ENCODE measurements at regions not wholly inside any gene's neighbourhood (a gene's known extent, or its start where the extent isn't known, plus 50 kb on each side); places are given as distances from the start of the nearest gene placed in this dataset.

GRCh38 chr10:10630281-10630680 is 387.4 kb upstream of the CELF2 start:
- Histone ChIP-seq H3K27me3 (ENCODE audit: control insufficient read depth in 1 of 2, insufficient read depth in 2 of 2, low read length in 2 of 2) (peaks cover 0 to 4% of the 10 kb centered on the region in 2 experiments), H3K27ac (ENCODE audit: low read depth in 1 of 2, low read length in 2 of 2) (no peak overlapping the region), H3K4me1 (ENCODE audit: insufficient read depth, low read length) (no peaks in the 10 kb centered on the region), H3K9me3 (ENCODE audit: control insufficient read depth in 1 of 2, insufficient read depth in 1 of 2, low read length in 2 of 2) (no peaks in the 10 kb centered on the region), H3K4me3 (ENCODE audit: low read length) (no peak overlapping the region), H3K36me3 (ENCODE audit: insufficient read depth, low read length) (no peaks in the 10 kb centered on the region)
- ChIA-PET POLR2A (no interaction called here), CTCF (no interaction called here)
- Mint-ChIP-seq H3K27ac (no peak overlapping the region), H3K9me3 (no peaks in the 10 kb centered on the region), H3K4me1 (ENCODE audit: low read depth) (no peaks in the 10 kb centered on the region), H3K4me3 (no peak overlapping the region), H3K36me3 (ENCODE audit: low read depth) (no peaks in the 10 kb centered on the region), H3K27me3 (peaks cover 27% of the 10 kb centered on the region)
- no peak for TF ChIP-seq CTCF (IDR thresholded peaks at IDR 0.05)
- DNase-seq (no peak), ATAC-seq (ENCODE audit: poor library complexity) (no peak)
- intact Hi-C loops (cut with DNase I, micrococcal nuclease) = no loop called here

GRCh38 chr10:10630782-10631181 is 386.9 kb upstream of the CELF2 start:
- Histone ChIP-seq H3K27me3 (ENCODE audit: control insufficient read depth in 1 of 2, insufficient read depth in 2 of 2, low read length in 2 of 2) (peaks cover 0 to 4% of the 10 kb centered on the region in 2 experiments), H3K9me3 (ENCODE audit: control insufficient read depth in 1 of 2, insufficient read depth in 1 of 2, low read length in 2 of 2) (no peaks in the 10 kb centered on the region), H3K4me3 (ENCODE audit: low read length) (no peak overlapping the region), H3K36me3 (ENCODE audit: insufficient read depth, low read length) (no peaks in the 10 kb centered on the region), H3K4me1 (ENCODE audit: insufficient read depth, low read length) (no peaks in the 10 kb centered on the region), H3K27ac (ENCODE audit: low read depth in 1 of 2, low read length in 2 of 2) (no peak overlapping the region)
- intact Hi-C loops (cut with DNase I, micrococcal nuclease) = no loop called here
- no peak for ATAC-seq (ENCODE audit: poor library complexity)
- Mint-ChIP-seq H3K27me3 (peaks cover 27% of the 10 kb centered on the region), H3K36me3 (ENCODE audit: low read depth) (no peaks in the 10 kb centered on the region), H3K4me3 (no peak overlapping the region), H3K9me3 (no peaks in the 10 kb centered on the region), H3K27ac (no peak overlapping the region), H3K4me1 (ENCODE audit: low read depth) (no peaks in the 10 kb centered on the region)
- TF ChIP-seq CTCF (IDR thresholded peaks at IDR 0.05) = no peak
- ChIA-PET POLR2A (no interaction called here), CTCF (no interaction called here)
- no peak for DNase-seq

DNA sequence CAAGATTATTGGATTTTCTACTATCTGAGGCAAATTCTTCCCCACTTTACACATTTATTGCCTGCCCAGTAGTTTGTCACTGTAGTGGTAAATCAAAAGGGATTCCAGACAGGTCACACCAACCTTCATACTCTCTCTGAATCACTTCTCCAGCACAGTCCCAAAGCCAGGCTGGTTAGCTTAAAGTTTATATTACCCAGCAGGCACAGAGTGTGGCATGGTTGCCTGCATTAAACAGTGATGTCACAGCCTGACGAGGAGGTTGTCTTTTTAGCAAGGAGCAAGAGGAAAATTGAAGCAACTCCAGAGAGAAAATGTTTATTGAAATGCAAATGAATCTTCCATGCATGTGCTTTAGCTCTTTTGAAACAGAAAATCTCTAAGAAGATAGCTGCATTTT is 375.5 kb upstream of the CELF2 start:
- no peak overlapping the region for H3K4me3 ChIP-seq (ENCODE audit: low read length)
- no peak for TF ChIP-seq CTCF (IDR thresholded peaks at IDR 0.05)
- H3K27ac ChIP-seq (ENCODE audit: low read depth in 1 of 2, low read length in 2 of 2) = no peak overlapping the region
- peaks cover 28% of the 10 kb centered on the region for H3K27me3 Mint-ChIP-seq
- peaks cover 0 to 3% of the 10 kb centered on the region in 2 experiments for H3K27me3 ChIP-seq (ENCODE audit: control insufficient read depth in 1 of 2, insufficient read depth in 2 of 2, low read length in 2 of 2)
- H3K9me3 ChIP-seq (ENCODE audit: control insufficient read depth in 1 of 2, insufficient read depth in 1 of 2, low read length in 2 of 2) = no peaks in the 10 kb centered on the region
- H3K36me3 ChIP-seq (ENCODE audit: insufficient read depth, low read length) = no peaks in the 10 kb centered on the region
- H3K4me1 Mint-ChIP-seq (ENCODE audit: low read depth) = no peaks in the 10 kb centered on the region
- no peaks in the 10 kb centered on the region for H3K9me3 Mint-ChIP-seq
- POLR2A ChIA-PET = no interaction called here
- no peak for ATAC-seq (ENCODE audit: poor library complexity)
- DNase-seq = no peak
- H3K36me3 Mint-ChIP-seq (ENCODE audit: low read depth) = no peaks in the 10 kb centered on the region
- no peaks in the 10 kb centered on the region for H3K4me1 ChIP-seq (ENCODE audit: insufficient read depth, low read length)
- H3K27ac Mint-ChIP-seq = no peak overlapping the region
- no peak overlapping the region for H3K4me3 Mint-ChIP-seq
- CTCF ChIA-PET = no interaction called here
- intact Hi-C loops (cut with DNase I, micrococcal nuclease) = no loop called here

Data from CD4-positive, alpha-beta T cell (primary cell).